Endothelial cell of umbilical vein (primary cell): ENCODE measurements at regions not wholly inside any gene's neighbourhood (a gene's known extent, or its start where the extent isn't known, plus 50 kb on each side); places are given as distances from the start of the nearest gene placed in this dataset.

Experiments used
- BruUV-seq: library from RNA; stranded (reverse); fragments of 400-500 nt; replicated peaks from 2 replicates; lab custom pipeline; 2021; lab: Mats Ljungman, UMichigan
- CTCF ChIA-PET: fragments of 300-600, 350-600 bp; sonication (Branson Sonifier 250); formaldehyde crosslinking; loops from one replicate; lab custom pipeline; 2021; ENCODE audit warnings: antibody characterized with exemption, inconsistent platforms; lab: Charles Lee
- POLR2A ChIA-PET: fragments of 300-600, 350-600 bp; sonication (Branson Sonifier 250); formaldehyde crosslinking; loops from one replicate; lab custom pipeline; 2021; ENCODE audit warnings: antibody characterized with exemption, inconsistent platforms; lab: Charles Lee
- DNase-seq: peaks from one replicate; pipeline ENCODE4 v3.0.0-alpha.2; 2011; ENCODE audit warnings: low read depth, low spot score
- FAIRE-seq: peaks from 2 replicates; lab custom pipeline; 2011; peaks lifted over from hg19 to GRCh38; lab: Jason Lieb, UNC
- H2AFZ ChIP-seq: 2 replicates; pipeline ENCODE4 v1.6.0; 2012; ENCODE audit warnings: low read depth, low read length, control low read depth, inconsistent platforms
- H3K27ac ChIP-seq: 2 replicates; pipeline ENCODE4 v1.5.1; 2011; ENCODE audit warnings: low read depth, mild to moderate bottlenecking, control low read depth, low read length, moderate library complexity; ENCODE audit not compliant: insufficient read depth
- H3K27me3 ChIP-seq, 2 experiments: 2 replicates each; pipeline versions ENCODE4 v1.6.0 to v1.6.1; 2011; ENCODE audit warnings: low read length in 2 of 2, mixed read lengths in 1 of 2; ENCODE audit not compliant: control insufficient read depth in 2 of 2, insufficient read depth in 2 of 2
- H3K36me3 ChIP-seq, 2 experiments: 2 replicates in 1 of 2; 3 replicates in 1 of 2; pipeline ENCODE4 v1.5.1; 2011; ENCODE audit warnings: low read length in 2 of 2, mild to moderate bottlenecking in 1 of 2, moderate library complexity in 1 of 2; ENCODE audit not compliant: control insufficient read depth in 2 of 2, insufficient read depth in 2 of 2; ENCODE audit errors: extremely low read depth in 1 of 2
- H3K4me1 ChIP-seq: 3 replicates; pipeline ENCODE4 v1.5.1; 2011; ENCODE audit warnings: mild to moderate bottlenecking, low read length; ENCODE audit not compliant: control insufficient read depth, insufficient read depth; ENCODE audit errors: extremely low read depth
- H3K4me2 ChIP-seq: 2 replicates; pipeline ENCODE4 v1.6.1; 2011; ENCODE audit warnings: low read length, control low read depth, mixed read lengths; ENCODE audit not compliant: insufficient read depth
- H3K4me3 ChIP-seq, 3 experiments: fragments of 200-600 bp in 1 of 3; sonication (generic), shearing (Covaris generic) in 1 of 3; replicated peaks in 1 of 3; 2 replicates each; pipeline ENCODE4 v1.5.1; 2011 to 2016; ENCODE audit warnings: control low read depth in 3 of 3, low read length in 3 of 3, mild to moderate bottlenecking in 2 of 3, inconsistent platforms in 1 of 3, low read depth in 1 of 3, moderate library complexity in 1 of 3; ENCODE audit not compliant: insufficient read depth in 1 of 3
- H3K79me2 ChIP-seq: 2 replicates; pipeline ENCODE4 v1.6.0; 2012; ENCODE audit warnings: low read length, inconsistent platforms; ENCODE audit not compliant: control insufficient read depth, insufficient read depth
- H3K9ac ChIP-seq: replicated peaks from 2 replicates; pipeline ENCODE3; 2011; ENCODE audit warnings: low read length, control low read depth; ENCODE audit not compliant: insufficient read depth; ENCODE audit errors: extremely low read depth
- H3K9me1 ChIP-seq: replicated peaks from 3 replicates; pipeline ENCODE4 v1.6.0; 2011; ENCODE audit warnings: mild to moderate bottlenecking, low read length; ENCODE audit not compliant: control insufficient read depth, insufficient read depth; ENCODE audit errors: extremely low read depth
- H3K9me3 ChIP-seq: replicated peaks from 2 replicates; pipeline ENCODE4 v1.5.1; 2012; ENCODE audit warnings: low read length, inconsistent platforms; ENCODE audit not compliant: control insufficient read depth, insufficient read depth
- H4K20me1 ChIP-seq: replicated peaks from 2 replicates; pipeline ENCODE3; 2011; ENCODE audit warnings: mild to moderate bottlenecking, low read length; ENCODE audit not compliant: control insufficient read depth, insufficient read depth; ENCODE audit errors: extremely low read depth
- EZH2 ChIP-seq: IDR thresholded peaks from 2 replicates; pipeline ENCODE4 v1.6.1; 2012; ENCODE audit warnings: borderline replicate concordance, low read depth, mild to moderate bottlenecking, moderate library complexity, low read length, inconsistent platforms; ENCODE audit not compliant: severe bottlenecking
- GATA2 ChIP-seq: IDR thresholded peaks from 2 replicates; pipeline ENCODE4 v1.7.0; 2011; ENCODE audit warnings: low read depth, mild to moderate bottlenecking, moderate library complexity, mixed read lengths, low read length; ENCODE audit not compliant: insufficient read length, insufficient read depth
- JUN ChIP-seq: IDR thresholded peaks from 2 replicates; pipeline ENCODE4 v1.6.1; 2011; ENCODE audit warnings: borderline replicate concordance, low read depth; ENCODE audit not compliant: insufficient read length, insufficient read depth
- MYC ChIP-seq: IDR thresholded peaks from one replicate; pipeline ENCODE4 v1.6.1; 2011; ENCODE audit warnings: mild to moderate bottlenecking, low read depth, low read length
- POLR2A ChIP-seq: IDR thresholded peaks from 2 replicates; pipeline ENCODE4 v1.6.1; 2012; ENCODE audit warnings: low read depth, mild to moderate bottlenecking, control low read depth, low read length
- POLR2AphosphoS5 ChIP-seq: IDR thresholded peaks from 2 replicates; pipeline ENCODE4 v1.6.1; 2012; ENCODE audit warnings: low read depth, mild to moderate bottlenecking, control low read depth, low read length, moderate library complexity; ENCODE audit not compliant: insufficient read depth
- dilution Hi-C: fragments of 300-500 bp; cut with MboI; formaldehyde crosslinking; loops from one replicate; pipeline ENCODE4 v1.15.0; 2019; ENCODE audit warnings: low sequenced_read_pairs; ENCODE audit not compliant: extremely low pct_ligation_motif_present
- intact Hi-C: fragments of 100-400 bp; cut with micrococcal nuclease; formaldehyde crosslinking; loops from one replicate; pipeline ENCODE4 v1.10.0; 2022
- TF ChIP-seq, protein P1 (sequence below): IDR thresholded peaks from 2 replicates; pipeline ENCODE4 v1.6.1; 2011; ENCODE audit not compliant: insufficient read depth, insufficient read length

DNA sequence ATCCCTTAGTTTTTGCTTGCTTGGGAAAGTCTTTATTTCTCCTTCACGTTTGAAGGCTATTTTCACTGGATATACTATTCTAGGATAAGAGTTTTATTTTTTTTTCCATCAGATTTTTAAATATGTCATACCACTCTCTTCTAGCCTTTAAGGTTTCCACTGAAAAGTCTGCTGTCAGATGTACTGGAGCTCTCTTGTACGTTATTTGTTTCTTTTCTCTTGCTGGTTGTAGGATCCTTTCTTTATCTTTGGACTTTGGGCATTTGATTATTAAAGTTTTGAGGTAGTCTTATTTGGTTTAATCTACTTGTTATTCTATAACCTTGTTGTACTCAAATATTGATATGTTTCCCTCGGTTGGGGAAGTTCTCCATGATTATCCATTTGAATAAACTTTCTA lies 848.4 kb upstream of the COX7C start:
- CTCF ChIA-PET: no interaction called here
- dilution Hi-C loops: no loop called here
- H4K20me1 ChIP-seq: no peaks in the 10 kb centered on the region

DNA sequence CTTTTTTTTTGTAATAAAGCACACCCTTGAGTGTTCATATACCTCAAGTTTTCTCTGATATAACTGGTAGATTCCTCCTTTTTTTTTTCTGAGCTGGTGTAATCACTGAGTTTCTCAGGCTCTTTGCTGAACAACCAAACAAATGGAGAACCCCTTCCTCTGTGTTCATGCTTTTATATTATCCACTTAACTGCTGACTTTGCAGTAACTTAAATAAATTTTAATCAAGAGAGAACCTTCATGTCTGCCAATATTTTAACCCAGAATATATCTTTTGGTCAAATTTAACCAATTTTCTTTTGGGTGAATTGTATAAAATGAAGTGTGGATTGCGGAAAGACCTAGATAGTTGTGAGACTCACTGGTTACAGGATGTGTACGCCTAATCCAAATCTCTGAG lies 833.0 kb upstream of the COX7C start:
- no peaks in the 10 kb centered on the region for H3K79me2 ChIP-seq
- no peak overlapping the region for H3K4me2 ChIP-seq
- no peaks in the 10 kb centered on the region for H3K9me1 ChIP-seq
- POLR2A ChIA-PET: no interaction called here
- TF ChIP-seq POLR2A: no peak
- no peak for TF ChIP-seq MYC
- TF ChIP-seq POLR2AphosphoS5: no peak
- CTCF ChIA-PET: no interaction called here
- H2AFZ ChIP-seq: no peak overlapping the region
- H3K27ac ChIP-seq: no peak overlapping the region
- FAIRE-seq (no peak), DNase-seq (no peak)
- BruUV-seq: no TSS peak
- peaks cover 3% of the 10 kb centered on the region for H3K9me3 ChIP-seq
- H3K36me3 ChIP-seq: no peaks in the 10 kb centered on the region
- H3K27me3 ChIP-seq: no peaks in the 10 kb centered on the region
- H3K4me1 ChIP-seq: no peaks in the 10 kb centered on the region
- dilution Hi-C loops: no loop called here
- H4K20me1 ChIP-seq: no peaks in the 10 kb centered on the region
- H3K9ac ChIP-seq: no peak overlapping the region
- intact Hi-C loops: no loop called here
- H3K4me3 ChIP-seq: no peak overlapping the region

More for the DNA sequence above, 848.4 kb upstream of the COX7C start:
- BruUV-seq: no TSS peak
- DNase-seq: no peak
- Histone ChIP-seq H3K9me3 (peaks cover 2% of the 10 kb centered on the region), H3K36me3 (no peaks in the 10 kb centered on the region), H3K4me3 (no peak overlapping the region), H3K4me1 (no peaks in the 10 kb centered on the region), H3K27me3 (no peaks in the 10 kb centered on the region), H3K9me1 (no peaks in the 10 kb centered on the region), H3K79me2 (no peaks in the 10 kb centered on the region), H3K9ac (no peak overlapping the region), H3K27ac (no peak overlapping the region), H3K4me2 (no peak overlapping the region), H2AFZ (no peak overlapping the region)
- intact Hi-C loops: no loop called here
- TF ChIP-seq POLR2A (no peak), GATA2 (no peak), MYC (no peak), EZH2 (no peak), JUN (no peak)
- TF ChIP-seq, protein P1, sequence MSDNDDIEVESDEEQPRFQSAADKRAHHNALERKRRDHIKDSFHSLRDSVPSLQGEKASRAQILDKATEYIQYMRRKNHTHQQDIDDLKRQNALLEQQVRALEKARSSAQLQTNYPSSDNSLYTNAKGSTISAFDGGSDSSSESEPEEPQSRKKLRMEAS: no peak
- no peak for FAIRE-seq
- POLR2A ChIA-PET: no interaction called here
